Liver (tissue), 8 donors: ENCODE measurements at regions not wholly inside any gene's neighbourhood (a gene's known extent, or its start where the extent isn't known, plus 50 kb on each side); places are given as distances from the start of the nearest gene placed in this dataset.

Experiments
- DNase-seq: peaks from one replicate; pipeline ENCODE4 v3.0.0-alpha.2; 2017; ENCODE audit warnings: low spot score
- H3K27ac ChIP-seq, 2 donors: one replicate each; pipeline ENCODE4 v1.7.0; 2013; ENCODE audit warnings: inconsistent platforms in 2 of 2, low read length in 2 of 2, control low read depth in 1 of 2, low read depth in 1 of 2, mild to moderate bottlenecking in 1 of 2
- H3K27me3 ChIP-seq, 4 donors: one replicate each; pipeline versions ENCODE4 v1.6.1 to v1.7.0; 2013; ENCODE audit warnings: low read length in 3 of 4, inconsistent platforms in 1 of 4, mild to moderate bottlenecking in 1 of 4, moderate library complexity in 1 of 4; ENCODE audit not compliant: control insufficient read depth in 4 of 4, insufficient read depth in 4 of 4
- H3K36me3 ChIP-seq, 4 donors: one replicate each; pipeline versions ENCODE4 v1.6.1 to v1.7.0; 2013; ENCODE audit warnings: low read length in 3 of 4, mild to moderate bottlenecking in 3 of 4, low read depth in 1 of 4, moderate library complexity in 1 of 4; ENCODE audit not compliant: control insufficient read depth in 4 of 4, insufficient read depth in 3 of 4
- H3K4me1 ChIP-seq, 4 donors: one replicate each; pipeline versions ENCODE4 v1.6.1 to v1.7.0; 2013; ENCODE audit warnings: low read length in 3 of 4, mild to moderate bottlenecking in 3 of 4, moderate library complexity in 1 of 4; ENCODE audit not compliant: control insufficient read depth in 4 of 4, insufficient read depth in 4 of 4
- H3K4me3 ChIP-seq, 3 donors: one replicate each; pipeline versions ENCODE4 v1.6.1 to v1.7.0; 2013; ENCODE audit warnings: low read length in 3 of 3, control low read depth in 1 of 3, low read depth in 1 of 3, mild to moderate bottlenecking in 1 of 3
- H3K9ac ChIP-seq, 2 donors: one replicate each; pipeline ENCODE4 v1.7.0; 2013; ENCODE audit warnings: low read length in 2 of 2, mild to moderate bottlenecking in 2 of 2, moderate library complexity in 2 of 2, control low read depth in 1 of 2, low read depth in 1 of 2
- H3K9me3 ChIP-seq, 4 donors: one replicate each; pipeline versions ENCODE4 v1.6.1 to v1.7.0; 2013; ENCODE audit warnings: low read length in 3 of 4; ENCODE audit not compliant: control insufficient read depth in 4 of 4
- ATF3 ChIP-seq: IDR thresholded peaks from 2 replicates; pipeline ENCODE4 v1.6.1; 2016; ENCODE audit warnings: antibody characterized with exemption
- CTCF ChIP-seq: fragments of 150-350 bp; IDR thresholded peaks from 2 replicates; pipeline ENCODE4 v1.5.1; 2017; ENCODE audit warnings: improper control_type of control experiment, low read depth, low read length; ENCODE audit not compliant: missing input control
- EGR1 ChIP-seq, 2 donors: IDR thresholded peaks; 2 replicates each; pipeline ENCODE4 v1.6.1; 2016 to 2018; ENCODE audit warnings: antibody characterized with exemption in 2 of 2, low read depth in 2 of 2
- FOXA2 ChIP-seq: IDR thresholded peaks from 2 replicates; pipeline ENCODE4 v1.6.1; 2016; ENCODE audit warnings: antibody characterized with exemption
- GABPA ChIP-seq, 2 donors: IDR thresholded peaks in 1 of 2; conservative IDR thresholded peaks in 1 of 2; 2 replicates each; pipeline ENCODE4 v1.6.1; 2016; ENCODE audit warnings: antibody characterized with exemption in 2 of 2, mild to moderate bottlenecking in 1 of 2, moderate library complexity in 1 of 2
- HNF4A ChIP-seq, 2 donors: conservative IDR thresholded peaks; 2 replicates each; pipeline ENCODE4 v1.6.1; 2016; ENCODE audit warnings: antibody characterized with exemption in 2 of 2, mild to moderate bottlenecking in 2 of 2
- HNF4G ChIP-seq: IDR thresholded peaks from 2 replicates; pipeline ENCODE4 v1.6.1; 2016; ENCODE audit warnings: antibody characterized with exemption
- JUND ChIP-seq, 2 donors: IDR thresholded peaks; 2 replicates each; pipeline ENCODE4 v1.6.1; 2016; ENCODE audit warnings: antibody characterized with exemption in 2 of 2
- MAX ChIP-seq: IDR thresholded peaks from 2 replicates; pipeline ENCODE4 v1.6.1; 2016; ENCODE audit warnings: antibody characterized with exemption
- NR2F2 ChIP-seq: IDR thresholded peaks from 2 replicates; pipeline ENCODE4 v1.6.1; 2016; ENCODE audit warnings: antibody characterized with exemption
- RAD21 ChIP-seq, 2 donors: IDR thresholded peaks; 2 replicates each; pipeline ENCODE4 v1.6.1; 2016; ENCODE audit warnings: antibody characterized with exemption in 2 of 2, mild to moderate bottlenecking in 2 of 2
- REST ChIP-seq: IDR thresholded peaks from 2 replicates; pipeline ENCODE4 v1.6.1; 2016; ENCODE audit warnings: antibody characterized with exemption, mild to moderate bottlenecking
- RXRA ChIP-seq, 2 donors: IDR thresholded peaks; 2 replicates each; pipeline ENCODE4 v1.6.1; 2017 to 2018; ENCODE audit warnings: antibody characterized with exemption in 2 of 2, mild to moderate bottlenecking in 1 of 2
- SP1 ChIP-seq: IDR thresholded peaks from 2 replicates; pipeline ENCODE4 v1.6.1; 2018; ENCODE audit warnings: antibody characterized with exemption, mild to moderate bottlenecking
- TAF1 ChIP-seq: conservative IDR thresholded peaks from 2 replicates; pipeline ENCODE4 v1.6.1; 2016; ENCODE audit warnings: antibody characterized with exemption, mild to moderate bottlenecking
- YY1 ChIP-seq: IDR thresholded peaks from 2 replicates; pipeline ENCODE4 v1.6.1; 2016; ENCODE audit warnings: antibody characterized with exemption, mild to moderate bottlenecking
- ZBTB33 ChIP-seq: IDR thresholded peaks from 2 replicates; pipeline ENCODE4 v1.6.1; 2016; ENCODE audit warnings: antibody characterized with exemption
- WGBS: extraction: QIAGEN DNeasy Blood & Tissue Kit; methylation state at CpG from one replicate; pipeline ENCODE4 v1.1.7; 2013; 5-methylcytosine and 5-hydroxymethylcytosine counted together
- donor health status: healthy.
- donor health status: healthy.
- donor health status: healthy.
- donor health status: healthy.
- donor health status: healthy.

GRCh38 chr3:72476139-72476483, 372.1 kb downstream of the SHQ1 start:
- H3K27ac ChIP-seq, result peak overlapping the region in 1 of 2 donors; percentile 60
- no peak for DNase-seq
- TF ChIP-seq RAD21 (IDR thresholded peaks at IDR 0.05) (no peak), ZBTB33 (no peak), REST (no peak), CTCF (no peak)
- H3K4me1 ChIP-seq, result peaks cover 0 to 14% (median 12%) of the 10 kb centered on the region in 4 donors
- no peaks in the 10 kb centered on the region for H3K9me3 ChIP-seq
- no peaks in the 10 kb centered on the region for H3K27me3 ChIP-seq
- H3K4me3 ChIP-seq, result no peak overlapping the region
- no peak overlapping the region for H3K9ac ChIP-seq
- no peaks in the 10 kb centered on the region for H3K36me3 ChIP-seq

- Histone ChIP-seq H3K27me3 (no peaks in the 10 kb centered on the region), H3K4me3 (no peak overlapping the region), H3K9ac (peak overlapping the region in 1 of 2 donors; percentile 43), H3K27ac (peak overlapping the region; percentile 48 to 60), H3K4me1 (peaks cover 0 to 14% (median 12%) of the 10 kb centered on the region in 4 donors), H3K9me3 (no peaks in the 10 kb centered on the region), H3K36me3 (no peaks in the 10 kb centered on the region)
- 54% methylated on average over 8 of the region's 8 CpGs for WGBS
- no peak for DNase-seq
- TF ChIP-seq TAF1 (no peak), HNF4A (conservative IDR thresholded peaks at IDR 0.05) (peak; percentile 68 to 80), YY1 (peak; percentile 47), CTCF (no peak), NR2F2 (no peak), JUND (IDR thresholded peaks at IDR 0.05) (no peak), RXRA (IDR thresholded peaks at IDR 0.05) (peak; percentile 10 to 52), FOXA2 (peak; percentile 59), SP1 (peak; percentile 71), RAD21 (IDR thresholded peaks at IDR 0.05) (peak; percentile 14 to 41), EGR1 (IDR thresholded peaks at IDR 0.05; ENCODE audit: low read depth in 2 of 2) (no peak), MAX (no peak), ATF3 (peak; percentile 29), GABPA (IDR thresholded peaks at IDR 0.05 in 1 of 2, conservative IDR thresholded peaks at IDR 0.05 in 1 of 2) (no peak), HNF4G (no peak), ZBTB33 (no peak)
Measured at GRCh38 chr3:72475258-72476138, 372.7 kb downstream of the SHQ1 start.
